Activated naive CD4-positive, alpha-beta T cell treated with Interleukin-2 at 50 U/mL for 16 hours (primary cell): ENCODE measurements at regions not wholly inside any gene's neighbourhood (a gene's known extent, or its start where the extent isn't known, plus 50 kb on each side); places are given as distances from the start of the nearest gene placed in this dataset.
"Not testable (repeated sequence)": the region's sequence is repeated elsewhere in the genome, so short reads cannot be mapped to it uniquely, and the experiment has no call there.

Experiments used
- DNase-seq: peaks from one replicate; pipeline ENCODE4 v3.0.0-alpha.2; 2020

DNA sequence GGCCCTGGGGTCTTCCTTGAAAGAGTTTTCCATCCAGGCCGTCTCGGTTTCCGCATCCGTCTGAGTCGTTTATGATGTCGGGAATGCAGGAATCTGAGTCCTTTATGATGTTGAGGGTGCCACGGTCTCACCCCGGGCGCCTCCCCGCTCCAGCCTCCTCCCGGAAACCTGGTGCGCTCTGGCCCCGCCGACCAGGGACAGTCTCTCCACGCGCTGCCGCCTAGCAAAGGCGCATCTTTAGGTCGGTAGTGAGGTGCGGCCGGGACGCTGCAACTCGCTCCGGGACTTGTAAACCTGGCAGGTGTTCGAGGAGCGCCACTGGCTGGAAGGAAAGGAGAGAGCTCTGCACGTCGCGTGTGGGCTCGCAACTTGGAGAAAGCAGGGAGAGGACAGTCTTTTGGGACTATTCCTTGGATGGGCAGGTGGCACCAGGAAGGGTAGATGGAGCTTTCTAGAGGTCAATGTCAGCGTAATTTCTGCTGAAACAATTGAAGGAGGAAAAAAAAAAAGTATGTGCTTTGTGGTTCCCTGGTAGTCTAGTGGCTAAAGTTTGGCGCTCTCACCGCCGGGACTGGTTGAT, 132.0 kb downstream of the FAM72B start:
- not testable (repeated sequence) for DNase-seq

DNA sequence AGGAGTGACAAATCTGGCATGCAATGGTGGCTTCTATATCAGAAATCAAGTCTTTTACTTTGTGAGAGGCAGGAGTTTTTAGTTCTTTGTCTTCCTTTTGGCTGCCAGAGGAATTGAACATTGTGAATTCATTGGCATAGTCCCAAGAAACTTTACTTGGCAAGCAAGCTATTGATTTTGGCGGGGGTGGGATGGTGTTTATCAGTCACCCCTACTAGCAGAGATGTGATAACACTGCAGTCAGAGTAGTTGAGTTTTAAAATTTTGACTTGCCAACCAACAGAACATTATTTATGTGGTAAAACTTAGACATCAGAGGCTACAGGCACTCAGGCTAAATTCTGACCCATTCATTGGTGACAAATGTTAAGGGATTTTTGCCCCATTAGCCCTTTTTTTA, 129.2 kb downstream of the FAM72B start:
- not testable (repeated sequence) for DNase-seq

DNA sequence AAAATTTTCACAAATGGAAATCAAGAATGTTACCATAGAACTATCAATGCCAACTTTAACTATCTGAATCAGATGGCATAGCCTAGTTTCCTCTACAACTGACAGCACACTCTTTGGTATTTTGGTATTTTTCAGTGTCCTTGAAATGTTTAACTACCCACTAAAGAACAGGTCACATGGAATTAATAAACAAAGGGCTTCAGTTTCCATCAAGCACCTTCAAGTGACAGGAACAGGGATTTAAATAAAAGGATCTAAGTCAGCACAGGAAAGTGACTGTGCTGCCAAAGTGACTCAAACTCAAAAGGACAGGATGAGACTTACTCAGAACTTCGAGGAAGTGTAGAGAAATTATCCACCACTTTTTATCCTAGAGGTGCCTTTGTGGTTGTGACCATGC, 117.2 kb downstream of the FAM72B start:
- DNase-seq, result not testable (repeated sequence)

DNA sequence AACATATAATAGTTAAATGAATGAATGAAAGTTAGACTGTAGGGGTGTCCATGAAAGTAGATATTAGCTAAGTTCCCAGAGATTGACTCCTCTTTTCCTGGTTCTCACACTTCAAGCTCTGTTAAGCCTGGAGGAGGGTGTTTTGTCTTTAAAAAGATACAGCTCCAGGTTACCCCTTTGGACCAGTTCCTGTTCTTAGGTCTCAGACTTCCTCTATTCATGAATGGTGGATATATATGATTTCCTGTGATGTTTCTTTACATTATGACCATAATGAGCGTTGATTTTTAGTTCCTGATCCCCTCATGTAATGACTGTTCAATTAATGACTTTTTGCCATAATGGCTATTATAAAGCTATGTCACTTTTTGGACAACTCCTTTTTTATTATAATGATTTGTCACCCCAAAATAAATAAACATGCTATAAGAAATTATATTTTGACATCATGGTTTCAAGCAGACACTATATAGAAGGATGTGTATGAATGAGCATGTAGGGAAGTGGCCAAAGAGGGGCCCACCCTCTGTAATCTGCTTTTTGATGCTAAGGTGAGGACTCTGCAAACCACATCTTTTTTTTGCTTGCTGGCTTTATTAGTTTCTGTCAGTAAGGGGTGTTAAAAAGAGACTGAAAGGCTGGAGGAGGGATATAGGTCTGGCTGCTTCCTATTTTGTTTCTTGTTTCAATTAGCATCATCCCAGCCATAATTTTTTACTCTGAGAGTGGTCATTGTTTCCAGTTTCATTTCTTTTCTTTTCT, 115.2 kb downstream of the FAM72B start:
- not testable (repeated sequence) for DNase-seq

DNA sequence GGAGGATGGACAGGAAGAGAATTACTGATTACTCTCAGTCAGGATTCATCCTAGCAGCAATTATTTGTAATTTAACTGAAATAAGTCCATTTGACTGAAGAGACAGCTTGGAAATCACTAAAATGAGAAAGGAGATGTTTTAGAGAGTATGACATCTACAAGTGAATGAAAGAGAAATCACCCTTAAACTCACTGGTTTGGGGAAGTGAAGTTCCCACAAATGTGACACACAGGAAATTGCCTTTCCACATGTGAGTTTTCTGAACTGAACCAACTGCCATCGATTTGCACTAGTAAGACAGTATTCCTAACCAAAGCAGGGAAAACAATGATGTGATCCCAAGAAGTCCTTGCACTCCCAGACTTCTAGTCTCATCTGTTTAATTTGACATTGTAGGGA, 110.3 kb downstream of the FAM72B start:
- DNase-seq, result not testable (repeated sequence)

DNA sequence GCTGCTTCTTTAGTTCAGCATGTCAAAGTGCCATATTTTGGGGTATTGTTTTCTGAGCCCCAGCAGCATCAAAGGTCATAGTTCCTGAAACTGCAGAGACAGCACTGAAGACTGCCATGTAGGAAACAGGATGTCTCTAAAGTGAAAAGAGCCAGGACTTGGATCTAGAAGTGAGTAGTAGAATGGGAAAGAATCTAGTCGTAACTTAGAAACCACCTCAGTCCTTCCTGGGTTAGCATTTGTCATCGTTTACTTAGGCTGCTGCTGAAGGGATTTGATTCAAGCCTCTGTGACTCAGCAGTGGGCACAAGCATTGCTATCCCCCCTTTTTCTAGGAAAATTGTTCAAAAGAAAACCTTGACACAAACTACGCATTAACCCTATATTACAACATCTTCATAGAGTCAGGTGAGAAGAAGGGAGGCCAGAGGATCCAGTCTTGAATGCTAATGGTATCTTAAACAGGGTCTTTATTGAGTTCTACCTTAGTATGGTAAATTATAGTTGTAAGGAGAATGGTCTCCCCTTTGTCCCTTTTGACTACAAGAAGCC, 108.8 kb downstream of the FAM72B start:
- not testable (repeated sequence) for DNase-seq

DNA sequence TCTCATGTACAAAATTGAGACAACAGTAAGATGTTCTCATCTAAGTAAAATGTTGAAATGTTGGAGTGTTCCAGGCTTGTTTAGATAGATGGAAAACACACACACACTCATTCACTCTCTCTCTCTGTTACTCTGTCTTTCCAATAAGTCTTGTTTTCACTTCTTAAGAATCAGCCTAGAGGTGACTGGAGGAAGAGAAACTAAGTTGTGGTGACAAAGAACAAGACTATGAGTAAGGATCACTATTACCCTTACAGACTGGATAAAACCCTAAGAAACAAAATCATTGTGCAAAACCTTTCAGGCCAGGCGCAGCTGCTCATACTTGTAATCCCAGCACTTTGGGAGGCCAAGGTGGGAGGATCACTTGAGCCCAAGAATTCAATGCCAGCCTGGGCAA, 107.5 kb downstream of the FAM72B start:
- not testable (repeated sequence) for DNase-seq

DNA sequence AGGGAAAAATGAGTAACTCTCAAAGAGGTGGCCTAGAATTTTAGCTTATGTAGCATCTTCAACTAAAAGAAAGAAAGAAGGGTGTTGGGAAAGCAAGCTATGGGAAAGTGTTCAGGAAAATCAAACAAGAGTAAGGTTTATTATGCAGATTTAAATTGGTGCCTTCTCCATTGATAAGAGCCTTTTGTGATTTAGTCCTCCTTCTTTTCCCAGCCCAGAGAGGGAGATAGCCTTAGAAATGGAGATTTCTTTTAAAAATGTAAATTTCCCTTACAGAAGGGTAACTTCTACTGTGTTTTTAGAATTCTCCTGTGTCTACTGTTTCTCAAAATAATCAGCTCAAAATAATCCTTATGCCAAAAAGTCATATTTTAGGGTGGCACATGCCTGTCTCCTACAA, 104.5 kb downstream of the FAM72B start:
- DNase-seq, result not testable (repeated sequence)

DNA sequence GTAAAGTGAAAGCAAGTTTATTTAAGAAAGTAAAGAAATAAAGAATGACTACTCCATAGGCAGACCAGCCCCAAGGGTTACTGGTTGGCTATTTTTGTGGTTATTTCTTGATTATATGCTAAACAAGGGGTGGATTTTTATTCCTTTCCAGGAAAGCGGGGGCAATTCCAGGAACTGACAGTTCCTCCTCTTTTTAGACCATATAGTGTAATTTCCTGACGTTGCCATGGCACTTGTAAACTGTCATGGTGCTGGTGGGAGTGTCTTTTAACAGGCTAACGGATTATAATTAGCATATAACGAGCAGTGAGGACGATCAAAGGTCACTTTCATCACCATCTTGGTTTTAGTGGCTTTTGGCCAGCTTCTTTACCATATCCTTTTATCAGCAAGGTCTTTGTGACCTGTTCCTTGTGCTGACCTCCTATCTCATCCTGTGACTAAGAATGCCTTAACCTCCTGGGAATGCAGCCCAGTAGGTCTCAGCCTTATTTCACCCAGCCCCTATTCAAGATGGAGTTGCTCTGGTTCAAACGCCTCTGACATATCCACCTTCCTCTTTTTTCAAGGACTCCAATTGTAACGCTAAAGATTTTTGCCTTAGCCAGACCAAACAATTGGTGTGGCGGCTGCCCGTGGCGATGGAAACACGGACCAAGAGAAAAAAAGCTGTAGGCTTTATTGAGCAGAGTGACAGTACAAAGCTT, 103.8 kb downstream of the FAM72B start:
- DNase-seq, result not testable (repeated sequence)

DNA sequence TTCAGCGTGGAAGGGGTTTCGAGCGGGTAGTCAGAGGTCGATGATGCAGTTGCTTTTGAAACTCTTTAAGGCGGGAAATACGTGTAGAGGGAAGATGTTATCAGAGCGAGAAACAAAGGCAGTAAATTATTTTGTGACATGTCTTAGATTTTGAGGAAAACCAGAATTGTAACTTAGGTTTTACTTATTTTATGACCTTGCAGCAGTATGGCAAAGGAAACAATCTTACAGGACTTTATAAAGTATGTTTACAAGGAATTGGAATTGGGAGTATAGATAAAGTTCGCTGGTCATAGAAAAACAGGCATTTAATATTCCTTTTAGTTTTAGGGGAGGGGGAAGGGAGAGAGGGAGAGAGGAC, 103.3 kb downstream of the FAM72B start:
- DNase-seq, result not testable (repeated sequence)

DNA sequence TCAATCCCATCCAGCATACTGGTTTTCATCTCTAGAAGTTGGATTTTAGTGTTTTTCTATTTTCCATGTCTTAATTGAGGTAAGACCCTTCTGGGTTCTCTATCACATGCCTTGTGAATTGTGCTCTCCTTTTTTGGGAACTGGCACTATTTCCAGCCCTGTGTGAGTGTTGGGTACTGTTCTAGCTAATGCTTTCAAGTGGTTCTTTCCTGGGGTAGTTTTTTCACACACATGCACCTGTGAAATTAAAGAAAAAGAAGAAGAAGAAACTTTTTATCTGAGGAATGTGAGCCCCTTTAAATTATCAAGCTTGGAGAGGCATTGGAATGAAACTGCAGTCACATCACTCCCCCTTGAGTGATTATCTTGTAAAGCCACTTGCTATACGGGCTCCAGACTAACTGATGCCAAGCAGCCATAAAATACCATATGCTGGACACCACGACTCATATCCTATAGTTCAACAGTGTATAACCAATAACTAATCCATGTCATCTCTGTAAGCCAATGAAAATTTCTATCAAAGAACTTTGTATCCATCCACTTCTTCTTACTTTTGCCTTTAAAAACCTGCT, 102.4 kb downstream of the FAM72B start:
- not testable (repeated sequence) for DNase-seq

DNA sequence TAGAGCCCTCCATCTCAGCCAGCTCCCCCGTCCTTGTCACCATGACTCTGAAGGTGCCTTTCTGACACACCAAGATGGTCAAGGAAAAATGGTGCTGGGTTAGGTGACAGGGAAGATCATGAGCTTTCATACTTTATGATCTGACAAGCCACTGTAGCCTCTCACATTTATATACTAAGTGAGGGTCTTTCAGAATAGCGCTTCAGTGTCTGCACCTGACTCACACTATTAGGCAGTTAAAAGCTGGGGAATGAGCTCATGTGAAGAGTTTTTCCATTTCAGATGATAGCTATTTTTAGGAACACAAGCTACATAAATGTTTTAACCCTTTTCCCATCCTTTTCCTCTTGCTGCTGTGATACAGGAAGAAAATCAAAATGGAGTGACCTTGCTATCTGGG, 101.1 kb downstream of the FAM72B start:
- DNase-seq, result not testable (repeated sequence)

DNA sequence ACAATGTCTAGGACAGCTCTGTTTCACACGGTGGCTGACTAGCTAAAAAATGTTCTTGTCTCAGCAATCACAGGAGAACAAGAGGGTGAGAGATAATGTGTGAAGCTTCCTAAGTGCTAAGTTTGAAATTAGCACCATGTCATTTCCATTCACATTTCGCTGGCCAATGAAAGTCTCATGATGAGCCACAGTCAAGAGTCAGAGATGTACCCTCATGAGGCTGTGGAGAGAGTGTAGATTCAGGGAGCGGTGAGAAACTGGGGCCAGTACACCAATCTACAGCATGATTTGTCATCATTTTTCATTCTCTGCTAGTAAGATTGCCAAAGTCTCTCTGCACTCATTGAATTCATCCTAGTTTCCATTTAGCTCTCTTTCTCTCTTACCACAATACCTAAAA, 97.9 kb downstream of the FAM72B start:
- DNase-seq, result not testable (repeated sequence)

DNA sequence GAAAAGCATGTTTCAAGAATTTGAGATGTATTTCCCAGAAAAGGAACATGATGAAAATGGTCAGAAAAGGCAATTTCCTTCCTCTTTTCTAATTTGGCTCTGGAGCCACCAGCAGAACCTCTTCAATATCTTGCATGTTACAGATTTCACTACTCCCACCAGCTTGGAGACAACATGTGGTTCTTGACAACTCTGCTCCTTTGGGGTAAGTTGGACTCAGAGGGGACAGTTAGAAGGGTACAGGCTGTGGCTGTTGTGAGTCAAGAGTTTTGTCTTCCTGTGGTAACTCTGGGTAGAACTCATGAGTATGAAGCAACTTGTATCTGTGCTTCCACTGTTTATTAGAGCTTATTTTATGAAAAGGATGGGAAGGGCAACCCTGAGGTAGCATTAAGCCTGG, 96.9 kb downstream of the FAM72B start:
- DNase-seq, result not testable (repeated sequence)

DNA sequence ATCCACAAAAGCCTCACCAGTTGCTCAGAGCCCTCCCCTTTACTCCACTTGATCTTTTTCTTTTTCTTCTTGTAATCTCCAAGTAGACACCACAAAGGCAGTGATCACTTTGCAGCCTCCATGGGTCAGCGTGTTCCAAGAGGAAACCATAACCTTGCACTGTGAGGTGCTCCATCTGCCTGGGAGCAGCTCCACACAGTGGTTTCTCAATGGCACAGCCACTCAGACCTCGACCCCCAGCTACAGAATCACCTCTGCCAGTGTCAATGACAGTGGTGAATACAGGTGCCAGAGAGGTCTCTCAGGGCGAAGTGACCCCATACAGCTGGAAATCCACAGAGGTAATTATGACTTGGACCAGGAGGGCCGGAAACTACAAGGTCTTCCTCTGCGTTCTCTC, 95.6 kb downstream of the FAM72B start:
- not testable (repeated sequence) for DNase-seq

DNA sequence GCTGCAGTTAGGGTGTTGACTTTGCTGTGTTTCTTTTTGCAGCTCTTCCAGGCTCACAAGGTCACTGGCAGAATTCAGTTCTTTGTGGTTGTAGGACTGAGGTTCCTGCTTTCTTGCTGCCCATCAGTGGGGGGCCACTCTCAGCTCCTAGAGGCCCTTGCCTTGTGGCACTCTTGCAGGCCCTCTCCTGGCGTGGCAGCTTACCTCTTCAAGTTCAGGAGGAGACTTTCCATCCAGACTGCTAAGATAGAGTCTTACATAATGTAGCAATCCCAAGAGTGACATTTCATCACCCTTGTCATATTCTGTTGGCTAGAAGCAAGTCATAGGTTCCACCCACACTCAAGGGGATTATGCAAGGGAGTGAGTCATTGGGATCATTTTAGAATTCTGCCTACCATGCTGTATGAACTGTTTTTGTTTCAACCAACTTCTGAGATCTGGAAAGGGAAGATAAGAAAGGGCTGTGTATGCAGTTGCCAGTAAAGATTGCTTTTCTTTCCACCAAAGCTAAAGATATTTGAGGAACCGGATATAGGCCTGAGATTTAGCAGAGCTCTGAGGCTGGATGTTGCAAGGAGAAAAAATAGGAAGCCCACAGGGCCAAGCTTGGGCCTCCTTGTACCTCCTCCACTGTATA, 91.7 kb downstream of the FAM72B start:
- DNase-seq, result not testable (repeated sequence)

DNA sequence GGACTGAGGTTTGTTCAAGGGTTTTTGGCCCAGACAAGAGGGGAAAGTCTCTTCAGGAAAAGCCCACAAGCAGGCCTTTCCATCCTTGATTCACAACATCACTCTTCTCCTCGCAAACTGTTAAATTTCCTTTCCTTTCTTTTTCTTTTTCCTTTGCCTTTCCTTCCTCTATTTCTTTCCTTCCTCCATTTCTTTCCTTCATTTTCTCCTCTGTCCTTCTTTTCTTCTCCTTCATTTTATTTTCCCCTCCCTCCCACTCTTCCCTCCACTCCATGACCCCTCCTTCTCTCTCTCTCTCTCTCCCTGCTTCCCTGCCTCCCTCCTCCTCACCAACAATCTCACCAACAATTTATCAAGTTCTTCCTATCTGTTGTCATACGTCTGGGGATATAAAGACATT, 89.1 kb downstream of the FAM72B start:
- not testable (repeated sequence) for DNase-seq

DNA sequence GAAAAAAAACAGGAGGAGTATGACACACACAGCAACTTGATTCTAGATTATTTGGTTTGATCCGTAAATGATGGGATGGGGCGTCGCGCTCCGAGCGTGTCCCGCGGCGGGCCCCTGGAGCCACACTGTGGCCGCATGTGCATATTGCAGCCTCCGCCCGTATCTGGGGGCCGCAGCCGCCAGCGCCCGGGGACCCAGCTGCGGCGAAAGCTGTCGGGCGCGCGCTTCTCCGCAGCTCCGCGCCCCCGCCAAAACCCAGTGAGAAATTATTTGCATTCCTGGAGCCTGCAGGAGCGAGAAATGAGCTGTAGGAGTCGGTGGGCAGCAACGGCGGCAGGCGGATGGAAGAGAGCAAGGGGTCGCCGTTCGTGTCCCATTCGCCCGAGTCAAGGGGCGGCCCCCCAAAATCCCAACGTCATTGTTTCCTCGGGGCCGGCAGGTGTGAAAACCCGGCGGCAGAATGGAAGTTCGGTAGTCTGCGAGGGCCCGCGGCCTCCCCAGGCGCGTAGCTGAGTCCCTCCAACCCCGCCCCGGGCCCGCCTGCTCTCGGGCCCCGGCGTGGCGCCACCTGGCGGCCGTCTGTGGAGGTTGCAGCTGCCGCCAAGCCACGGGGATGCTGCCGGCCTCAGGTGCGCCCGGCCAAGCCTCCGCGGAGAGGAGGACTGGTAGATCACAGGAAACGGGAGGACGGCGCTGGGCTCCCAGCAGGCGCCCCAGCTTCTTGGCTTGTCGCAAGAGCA, 86.8 kb downstream of the FAM72B start:
- peak; percentile 87 for DNase-seq

DNA sequence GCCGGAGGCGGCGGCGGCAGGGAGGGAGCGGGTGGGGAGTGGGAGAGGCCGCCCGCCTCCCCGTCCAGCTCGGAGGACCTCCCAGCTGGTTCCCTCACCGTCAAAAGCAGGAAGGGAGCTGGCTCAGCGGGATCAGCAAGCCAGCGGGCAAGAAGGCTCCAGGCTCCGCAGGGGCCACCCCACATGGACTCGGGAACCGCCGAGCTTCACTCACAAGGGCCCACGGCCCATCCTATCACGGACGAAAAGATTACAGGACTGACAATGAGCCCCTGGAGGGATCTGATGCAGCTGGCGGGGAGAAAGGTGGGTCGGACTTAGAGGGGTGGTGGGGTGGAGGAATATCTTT, 86.3 kb downstream of the FAM72B start:
- not testable (repeated sequence) for DNase-seq

DNA sequence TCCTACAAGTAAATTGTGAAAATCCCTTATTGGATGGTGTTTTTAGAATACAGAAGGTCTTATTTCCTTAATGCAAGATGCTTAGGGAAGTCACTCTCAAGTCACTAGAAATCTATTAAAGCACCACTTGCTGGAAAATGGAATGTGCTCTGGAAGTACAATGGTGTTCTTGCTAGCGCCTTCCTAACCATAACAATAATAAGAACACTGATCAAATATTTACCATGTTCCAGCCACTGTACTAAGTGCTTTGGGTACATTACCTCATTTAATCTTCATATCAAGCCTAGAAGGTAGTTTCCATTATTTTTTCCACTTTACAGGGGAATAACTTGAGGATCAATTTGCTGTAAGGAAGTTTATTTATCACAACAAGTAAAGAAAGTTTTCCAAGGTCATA, 75.1 kb downstream of the FAM72B start:
- not testable (repeated sequence) for DNase-seq

DNA sequence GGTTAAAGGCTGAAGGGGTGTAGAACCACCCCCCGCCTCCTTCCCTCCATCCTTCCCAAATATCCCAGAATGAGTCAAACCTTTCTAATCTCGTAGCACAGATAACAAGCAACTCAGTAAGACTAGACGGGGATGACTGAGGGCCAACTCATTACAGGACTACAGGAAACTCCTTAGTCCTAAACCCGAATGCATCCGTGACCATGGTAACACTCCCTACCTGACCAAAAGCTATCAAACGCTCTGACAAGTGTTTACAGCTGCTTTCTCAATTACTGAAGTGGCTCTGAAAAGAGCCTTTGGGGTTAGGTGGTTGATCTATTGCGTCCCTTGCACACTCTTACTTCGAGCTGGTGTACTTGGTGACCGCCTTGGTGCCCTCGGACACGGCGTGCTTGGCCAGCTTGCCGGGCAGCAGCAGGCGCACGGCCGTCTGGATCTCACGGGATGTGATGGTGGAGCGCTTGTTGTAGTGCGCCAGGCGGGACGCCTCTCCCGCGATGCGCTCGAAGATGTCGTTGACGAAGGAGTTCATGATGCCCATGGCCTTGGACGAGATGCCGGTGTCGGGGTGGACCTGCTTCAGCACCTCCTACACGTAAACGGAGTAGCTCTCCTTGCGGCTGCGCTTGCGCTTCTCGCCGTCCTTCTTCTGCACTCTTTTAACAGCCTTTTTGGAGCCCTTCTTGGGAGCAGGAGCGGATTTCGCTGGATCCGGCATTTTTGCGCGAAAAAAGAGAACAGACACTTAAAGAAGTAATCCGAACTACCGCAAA, 67.4 kb downstream of the FAM72B start:
- DNase-seq, result not testable (repeated sequence)

DNA sequence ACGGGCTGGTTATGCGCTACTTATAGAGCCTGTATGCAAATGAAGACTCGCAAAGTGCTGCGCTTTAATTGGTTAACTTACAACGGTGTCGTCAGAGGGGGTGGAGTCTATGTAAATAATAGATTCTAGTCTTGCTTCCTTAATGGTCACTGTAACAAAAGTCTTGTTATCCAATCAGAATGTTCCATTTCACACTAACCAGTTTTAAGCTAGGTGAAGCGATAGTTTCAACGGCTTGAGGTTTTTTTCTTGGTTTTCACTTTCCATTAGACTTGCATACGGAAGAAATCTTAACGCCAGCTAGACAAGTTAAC, 66.9 kb downstream of the FAM72B start:
- DNase-seq, result not testable (repeated sequence)
